ENCODE measurements at regions not wholly inside any gene's neighbourhood (a gene's known extent, or its start where the extent isn't known, plus 50 kb on each side); places are given as distances from the start of the nearest gene placed in this dataset.

DNA sequence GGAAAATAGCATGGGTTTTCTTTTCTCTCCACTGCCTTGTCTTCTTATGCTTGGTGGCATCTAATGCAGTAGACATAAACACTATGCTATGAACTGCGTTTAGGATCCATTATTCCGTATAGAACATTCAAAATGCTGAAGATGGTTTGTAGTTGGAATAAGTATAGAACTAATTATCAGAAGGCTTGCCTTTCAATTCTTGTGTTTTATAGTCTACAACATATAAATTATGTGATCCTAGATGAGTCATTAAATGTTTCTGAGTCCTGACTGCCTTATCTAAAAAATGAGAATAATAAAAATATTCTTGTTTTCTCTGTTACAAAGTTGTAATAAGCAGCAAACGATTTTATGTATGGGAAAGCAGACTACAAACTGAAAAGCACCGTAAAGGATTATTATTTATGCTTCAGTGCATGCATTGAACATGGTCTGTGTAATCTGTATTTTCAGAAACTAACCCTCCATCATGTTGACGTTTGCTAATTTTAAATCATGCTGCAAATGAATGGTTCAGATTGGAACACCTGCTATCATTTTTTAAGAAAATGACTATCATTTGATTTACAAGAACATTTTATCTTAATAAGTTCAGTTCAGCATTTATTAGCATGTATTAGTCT, 335.9 kb upstream of the AADAT start:
- no peaks in the 10 kb centered on the region for H3K9me3 ChIP-seq

DNA sequence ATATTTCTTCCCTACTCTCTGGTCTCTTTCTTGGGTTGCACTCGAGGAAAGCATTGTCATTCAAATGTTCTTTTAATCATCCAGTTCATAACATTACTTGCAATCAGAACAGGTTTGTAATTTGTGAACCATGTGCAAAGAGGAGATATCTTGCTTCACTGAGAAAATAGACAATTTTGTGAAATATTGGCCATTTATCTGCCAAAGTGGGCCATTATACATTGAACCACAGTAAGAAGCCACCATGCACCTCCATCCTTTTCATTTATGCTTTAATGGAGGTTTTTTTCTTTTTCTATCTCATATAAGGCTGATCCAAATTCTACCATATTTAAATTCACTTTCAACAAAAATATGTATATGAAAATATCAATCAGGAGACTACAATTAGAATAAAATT, 335.3 kb upstream of the AADAT start:
- Histone ChIP-seq H3K27ac (no peak overlapping the region), H3K36me3 (no peaks in the 10 kb centered on the region), H3K27me3 (no peaks in the 10 kb centered on the region), H3K4me3 (no peak overlapping the region), H3K9me3 (no peaks in the 10 kb centered on the region), H3K4me1 (no peaks in the 10 kb centered on the region)
- TF ChIP-seq POLR2AphosphoS5 (IDR thresholded peaks at IDR 0.05; ENCODE audit: insufficient read depth in 1 of 2, low read depth in 1 of 2) (no peak), POLR2A (IDR thresholded peaks at IDR 0.05) (no peak)
- TF ChIP-seq, protein P1, sequence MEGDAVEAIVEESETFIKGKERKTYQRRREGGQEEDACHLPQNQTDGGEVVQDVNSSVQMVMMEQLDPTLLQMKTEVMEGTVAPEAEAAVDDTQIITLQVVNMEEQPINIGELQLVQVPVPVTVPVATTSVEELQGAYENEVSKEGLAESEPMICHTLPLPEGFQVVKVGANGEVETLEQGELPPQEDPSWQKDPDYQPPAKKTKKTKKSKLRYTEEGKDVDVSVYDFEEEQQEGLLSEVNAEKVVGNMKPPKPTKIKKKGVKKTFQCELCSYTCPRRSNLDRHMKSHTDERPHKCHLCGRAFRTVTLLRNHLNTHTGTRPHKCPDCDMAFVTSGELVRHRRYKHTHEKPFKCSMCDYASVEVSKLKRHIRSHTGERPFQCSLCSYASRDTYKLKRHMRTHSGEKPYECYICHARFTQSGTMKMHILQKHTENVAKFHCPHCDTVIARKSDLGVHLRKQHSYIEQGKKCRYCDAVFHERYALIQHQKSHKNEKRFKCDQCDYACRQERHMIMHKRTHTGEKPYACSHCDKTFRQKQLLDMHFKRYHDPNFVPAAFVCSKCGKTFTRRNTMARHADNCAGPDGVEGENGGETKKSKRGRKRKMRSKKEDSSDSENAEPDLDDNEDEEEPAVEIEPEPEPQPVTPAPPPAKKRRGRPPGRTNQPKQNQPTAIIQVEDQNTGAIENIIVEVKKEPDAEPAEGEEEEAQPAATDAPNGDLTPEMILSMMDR (IDR thresholded peaks at IDR 0.05): no peak
- intact Hi-C loops (cut with DNase I): no loop called here
- no peak for DNase-seq (ENCODE audit: extremely low spot score in 2 of 2)

More for the DNA sequence above, 335.9 kb upstream of the AADAT start:
- no peak for DNase-seq (ENCODE audit: extremely low spot score in 2 of 2)
- Histone ChIP-seq H3K36me3 (no peaks in the 10 kb centered on the region), H3K27ac (no peak overlapping the region), H3K27me3 (no peaks in the 10 kb centered on the region), H3K4me1 (no peaks in the 10 kb centered on the region), H3K4me3 (no peak overlapping the region)
- TF ChIP-seq, protein P1 (IDR thresholded peaks at IDR 0.05): no peak
- TF ChIP-seq POLR2A (IDR thresholded peaks at IDR 0.05): no peak
- TF ChIP-seq POLR2AphosphoS5 (IDR thresholded peaks at IDR 0.05; ENCODE audit: insufficient read depth in 1 of 2, low read depth in 1 of 2): no peak
- intact Hi-C loops (cut with DNase I): no loop called here

DNA sequence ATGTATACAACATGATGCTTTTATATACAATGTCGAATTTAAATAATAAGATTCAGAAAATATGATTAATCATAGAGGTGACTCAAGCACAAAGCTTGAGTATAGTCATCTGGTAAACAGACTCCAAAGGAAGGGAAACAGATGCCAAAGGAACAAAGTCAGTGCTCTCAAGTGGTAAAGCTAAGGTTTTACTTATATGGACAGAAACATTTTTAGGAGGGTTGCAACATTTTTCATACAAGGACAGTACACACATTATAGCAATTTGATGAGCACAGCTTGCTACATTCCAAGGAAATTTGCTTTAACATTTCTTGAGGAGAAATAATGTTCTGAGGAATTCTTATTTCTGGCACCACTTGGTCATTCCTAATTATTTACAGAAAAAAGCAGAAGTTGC, 333.4 kb upstream of the AADAT start:
- TF ChIP-seq POLR2A (IDR thresholded peaks at IDR 0.05): no peak
- no peak for TF ChIP-seq POLR2AphosphoS5 (IDR thresholded peaks at IDR 0.05; ENCODE audit: insufficient read depth in 1 of 2, low read depth in 1 of 2)
- TF ChIP-seq, protein P1 (IDR thresholded peaks at IDR 0.05): no peak
- H3K27me3 ChIP-seq: no peaks in the 10 kb centered on the region
- intact Hi-C loops (cut with DNase I): no loop called here
- H3K27ac ChIP-seq: no peak overlapping the region
- H3K4me3 ChIP-seq: no peak overlapping the region
- no peak for DNase-seq (ENCODE audit: extremely low spot score in 2 of 2)
- H3K4me1 ChIP-seq: no peaks in the 10 kb centered on the region
- H3K36me3 ChIP-seq: no peaks in the 10 kb centered on the region
- no peaks in the 10 kb centered on the region for H3K9me3 ChIP-seq

DNA sequence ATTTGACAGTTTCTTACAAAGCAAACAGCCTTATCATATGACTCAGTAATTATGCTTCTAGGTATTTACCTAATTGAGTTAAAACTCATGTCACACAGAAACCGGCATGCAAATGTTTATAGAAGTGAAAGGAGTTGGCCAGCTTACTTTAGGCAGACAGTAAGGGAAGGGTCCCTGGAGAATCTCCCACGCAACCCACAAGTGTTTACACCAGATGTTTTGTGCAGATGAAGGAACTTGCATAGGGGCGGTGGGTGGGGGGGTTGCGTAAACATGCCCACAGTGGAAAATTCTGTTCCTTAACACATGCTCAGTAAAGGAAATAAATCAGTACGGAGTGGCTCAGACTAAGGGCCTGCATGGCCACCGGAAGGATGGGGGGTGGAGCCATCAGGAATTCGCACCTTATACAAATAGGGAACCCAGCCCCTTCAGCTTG, 330.5 kb upstream of the AADAT start:
- no peaks in the 10 kb centered on the region for H3K36me3 ChIP-seq
- H3K4me3 ChIP-seq: no peak overlapping the region
- H3K4me1 ChIP-seq: no peaks in the 10 kb centered on the region
- intact Hi-C loops (cut with DNase I): no loop called here
- no peak overlapping the region for H3K27ac ChIP-seq
- TF ChIP-seq POLR2AphosphoS5 (IDR thresholded peaks at IDR 0.05; ENCODE audit: insufficient read depth in 1 of 2, low read depth in 1 of 2): no peak
- no peak for TF ChIP-seq POLR2A (IDR thresholded peaks at IDR 0.05)
- TF ChIP-seq, protein P1 (IDR thresholded peaks at IDR 0.05): no peak
- DNase-seq (ENCODE audit: extremely low spot score in 2 of 2): no peak
- H3K9me3 ChIP-seq: no peaks in the 10 kb centered on the region
- H3K27me3 ChIP-seq: no peaks in the 10 kb centered on the region

DNA sequence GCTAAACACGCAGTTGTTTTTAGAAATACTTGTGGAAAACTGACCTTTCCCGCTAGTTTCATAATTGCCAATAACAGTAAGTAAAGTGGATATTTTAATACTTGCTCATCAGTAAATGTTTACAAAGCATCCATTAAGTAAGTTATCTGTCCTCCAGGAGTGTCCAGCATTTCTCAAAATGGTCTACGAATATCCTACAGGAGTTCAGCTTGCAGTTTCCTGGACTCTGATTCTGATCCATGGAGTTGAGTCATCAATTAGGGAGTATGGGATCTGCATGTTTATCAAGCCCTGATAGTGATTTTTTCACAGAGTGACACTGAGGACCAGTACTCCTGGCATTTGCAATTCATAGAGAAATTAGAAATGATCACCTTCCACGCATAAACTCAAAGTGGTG, 325.2 kb upstream of the AADAT start:
- Histone ChIP-seq H3K4me1 (no peaks in the 10 kb centered on the region), H3K36me3 (no peaks in the 10 kb centered on the region), H3K4me3 (no peak overlapping the region), H3K27ac (no peak overlapping the region), H3K9me3 (no peaks in the 10 kb centered on the region), H3K27me3 (no peaks in the 10 kb centered on the region)
- TF ChIP-seq POLR2AphosphoS5 (IDR thresholded peaks at IDR 0.05; ENCODE audit: insufficient read depth in 1 of 2, low read depth in 1 of 2): no peak
- TF ChIP-seq, protein P1 (IDR thresholded peaks at IDR 0.05): no peak
- no peak for TF ChIP-seq POLR2A (IDR thresholded peaks at IDR 0.05)
- intact Hi-C loops (cut with DNase I): no loop called here
- no peak for DNase-seq (ENCODE audit: extremely low spot score in 2 of 2)
